ENCODE measurements at regions not wholly inside any gene's neighbourhood (a gene's known extent, or its start where the extent isn't known, plus 50 kb on each side); places are given as distances from the start of the nearest gene placed in this dataset.

- TF ChIP-seq, protein P1, sequence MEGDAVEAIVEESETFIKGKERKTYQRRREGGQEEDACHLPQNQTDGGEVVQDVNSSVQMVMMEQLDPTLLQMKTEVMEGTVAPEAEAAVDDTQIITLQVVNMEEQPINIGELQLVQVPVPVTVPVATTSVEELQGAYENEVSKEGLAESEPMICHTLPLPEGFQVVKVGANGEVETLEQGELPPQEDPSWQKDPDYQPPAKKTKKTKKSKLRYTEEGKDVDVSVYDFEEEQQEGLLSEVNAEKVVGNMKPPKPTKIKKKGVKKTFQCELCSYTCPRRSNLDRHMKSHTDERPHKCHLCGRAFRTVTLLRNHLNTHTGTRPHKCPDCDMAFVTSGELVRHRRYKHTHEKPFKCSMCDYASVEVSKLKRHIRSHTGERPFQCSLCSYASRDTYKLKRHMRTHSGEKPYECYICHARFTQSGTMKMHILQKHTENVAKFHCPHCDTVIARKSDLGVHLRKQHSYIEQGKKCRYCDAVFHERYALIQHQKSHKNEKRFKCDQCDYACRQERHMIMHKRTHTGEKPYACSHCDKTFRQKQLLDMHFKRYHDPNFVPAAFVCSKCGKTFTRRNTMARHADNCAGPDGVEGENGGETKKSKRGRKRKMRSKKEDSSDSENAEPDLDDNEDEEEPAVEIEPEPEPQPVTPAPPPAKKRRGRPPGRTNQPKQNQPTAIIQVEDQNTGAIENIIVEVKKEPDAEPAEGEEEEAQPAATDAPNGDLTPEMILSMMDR (IDR thresholded peaks at IDR 0.05), result no peak
- TF ChIP-seq POLR2A (IDR thresholded peaks at IDR 0.05), result no peak
These were observed 87.1 kb upstream of the PRPS1 start for GRCh38 chrX:107541244-107541643.
